Stimulated activated CD4-positive, alpha-beta T cell treated with anti-CD3 and anti-CD28 coated beads, Interleukin-4, amount 100 ng/mL, for 48 hours (primary cell): ENCODE measurements at regions not wholly inside any gene's neighbourhood (a gene's known extent, or its start where the extent isn't known, plus 50 kb on each side); places are given as distances from the start of the nearest gene placed in this dataset.
"Not testable (repeated sequence)": the region's sequence is repeated elsewhere in the genome, so short reads cannot be mapped to it uniquely, and the experiment has no call there.

Source experiments
- DNase-seq, 2 donors: peaks; one replicate each; pipeline ENCODE4 v3.0.0-alpha.2; 2020; ENCODE audit warnings: low read depth in 2 of 2

DNA sequence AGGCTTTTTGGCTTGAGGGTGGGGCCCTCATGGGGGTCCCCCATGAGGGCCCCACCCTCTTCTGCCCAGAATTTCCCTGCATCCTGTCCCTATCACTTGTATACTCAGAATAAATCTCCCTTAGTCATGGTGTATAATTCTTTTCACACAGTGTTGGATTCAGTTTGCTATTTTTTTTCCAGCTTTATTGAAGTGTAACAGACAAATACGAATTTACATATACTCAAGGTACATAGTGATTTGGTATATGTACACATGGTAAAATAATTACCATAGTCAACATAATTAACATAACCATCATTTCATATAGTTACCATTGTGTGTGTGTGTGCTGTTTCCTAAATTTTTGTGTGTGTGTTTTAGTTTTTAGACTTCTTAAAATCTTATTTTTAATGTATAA, 289.4 kb downstream of the CNTNAP3B start:
- not testable (repeated sequence) for DNase-seq

GRCh38 chr9:41838953-41839352, 290.3 kb downstream of the CNTNAP3B start:
- DNase-seq, result not testable (repeated sequence)

- not testable (repeated sequence) for DNase-seq
These were observed 290.7 kb downstream of the CNTNAP3B start for GRCh38 chr9:41838562-41838851.

DNA sequence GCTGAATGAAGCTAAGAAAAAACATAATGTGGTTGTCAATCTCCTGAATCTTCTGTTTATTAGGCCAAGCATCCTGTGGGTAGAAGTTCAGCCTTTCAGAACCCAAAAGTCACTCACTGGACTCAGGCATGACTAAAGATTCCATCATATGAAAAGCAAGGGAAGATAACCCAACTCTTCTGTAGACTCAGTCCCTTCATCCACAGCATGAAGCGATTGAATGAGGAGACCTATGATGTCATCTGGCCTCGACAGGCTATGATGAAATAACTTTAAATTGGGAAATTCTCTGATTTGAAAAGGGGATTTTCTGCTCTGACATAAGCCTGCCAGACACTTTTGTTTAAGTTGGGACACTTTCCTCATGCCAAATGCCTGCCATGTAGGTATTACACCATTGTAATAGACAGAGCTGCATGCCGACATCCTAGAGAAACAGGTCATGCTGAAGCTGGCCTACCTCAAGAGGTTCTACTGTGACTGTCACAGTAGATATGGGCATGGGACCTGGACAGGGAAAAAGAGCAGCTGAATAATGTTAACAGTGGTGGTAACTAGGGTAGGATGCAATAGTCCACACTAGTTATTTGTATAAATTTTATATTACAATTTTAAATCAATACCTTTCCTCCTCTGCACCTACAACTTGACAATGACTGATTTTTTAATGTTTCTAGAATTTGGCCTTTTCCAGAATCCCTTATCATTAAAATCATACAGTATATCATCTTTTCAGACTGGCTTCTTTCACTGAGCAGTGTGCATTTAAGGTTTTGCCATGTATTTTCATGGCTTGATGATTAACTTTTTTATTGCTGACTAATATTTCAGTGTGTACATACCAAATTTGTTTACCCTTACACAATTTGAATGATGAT, 291.3 kb downstream of the CNTNAP3B start:
- DNase-seq, result not testable (repeated sequence)

GRCh38 chr9:41833108-41833507, 296.1 kb downstream of the CNTNAP3B start:
- not testable (repeated sequence) for DNase-seq

- not testable (repeated sequence) for DNase-seq
These were observed 304.5 kb downstream of the CNTNAP3B start for GRCh38 chr9:41824723-41825122.

- DNase-seq, result not testable (repeated sequence)
These were observed 326.5 kb downstream of the CNTNAP3B start for GRCh38 chr9:41802706-41803105.

GRCh38 chr9:41798684-41799083, 330.5 kb downstream of the CNTNAP3B start:
- not testable (repeated sequence) for DNase-seq

- not testable (repeated sequence) for DNase-seq
These were observed 338.4 kb downstream of the CNTNAP3B start for GRCh38 chr9:41790719-41791363.

DNA sequence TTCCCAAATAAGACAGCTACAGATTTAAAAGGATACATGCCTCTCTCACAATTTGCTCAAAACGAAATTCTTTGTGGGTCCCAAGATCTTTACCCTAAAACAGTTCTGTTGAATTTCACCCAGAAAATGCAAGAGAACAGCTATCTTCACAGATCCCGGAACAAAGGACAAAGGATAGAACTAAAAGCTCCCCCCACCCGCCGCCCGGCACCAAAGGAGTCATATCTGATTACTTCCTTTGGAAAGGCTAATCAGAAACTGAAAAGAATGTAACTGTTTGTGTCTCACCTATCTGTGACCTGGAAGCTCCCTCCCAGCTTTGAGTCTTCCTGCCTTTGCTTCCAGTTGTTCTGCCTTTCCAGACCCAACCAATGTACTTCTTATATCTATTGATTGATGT, 339.2 kb downstream of the CNTNAP3B start:
- DNase-seq, result not testable (repeated sequence)

GRCh38 chr9:41789387-41789786, 339.8 kb downstream of the CNTNAP3B start:
- not testable (repeated sequence) for DNase-seq

- DNase-seq, result not testable (repeated sequence)
These were observed 341.3 kb downstream of the CNTNAP3B start for GRCh38 chr9:41787951-41788350.

- DNase-seq, result not testable (repeated sequence)
These were observed 342.0 kb downstream of the CNTNAP3B start for GRCh38 chr9:41787270-41787669.

GRCh38 chr9:41784006-41784405, 345.2 kb downstream of the CNTNAP3B start:
- DNase-seq, result not testable (repeated sequence)

GRCh38 chr9:41783070-41783810, 346.0 kb downstream of the CNTNAP3B start:
- DNase-seq, result not testable (repeated sequence)

GRCh38 chr9:41781899-41782298, 347.3 kb downstream of the CNTNAP3B start:
- not testable (repeated sequence) for DNase-seq

DNA sequence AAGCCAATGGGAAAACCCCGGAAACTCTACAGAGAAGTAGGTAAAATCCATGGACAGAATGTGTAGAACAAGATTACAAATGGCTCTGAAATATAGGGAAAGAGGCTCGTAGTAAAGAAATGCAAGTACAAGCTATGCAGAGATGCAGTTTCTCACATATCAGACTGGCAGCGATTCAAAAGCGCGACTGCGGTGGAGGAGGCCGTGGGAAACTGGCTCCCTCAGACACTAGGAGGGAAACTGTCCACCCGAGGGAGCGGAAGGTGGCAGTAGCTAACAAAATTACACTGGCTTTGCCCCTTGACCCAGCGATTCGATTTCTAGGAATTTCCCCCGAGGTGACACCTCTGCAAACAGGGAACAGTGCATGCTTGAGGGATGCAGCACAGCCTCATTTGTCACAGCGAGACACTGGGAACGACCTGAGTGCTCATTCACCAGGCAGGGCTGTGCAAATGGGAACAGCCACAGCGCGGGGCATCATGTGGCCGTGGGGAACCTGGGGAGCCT, 349.3 kb downstream of the CNTNAP3B start:
- DNase-seq, result not testable (repeated sequence)

DNA sequence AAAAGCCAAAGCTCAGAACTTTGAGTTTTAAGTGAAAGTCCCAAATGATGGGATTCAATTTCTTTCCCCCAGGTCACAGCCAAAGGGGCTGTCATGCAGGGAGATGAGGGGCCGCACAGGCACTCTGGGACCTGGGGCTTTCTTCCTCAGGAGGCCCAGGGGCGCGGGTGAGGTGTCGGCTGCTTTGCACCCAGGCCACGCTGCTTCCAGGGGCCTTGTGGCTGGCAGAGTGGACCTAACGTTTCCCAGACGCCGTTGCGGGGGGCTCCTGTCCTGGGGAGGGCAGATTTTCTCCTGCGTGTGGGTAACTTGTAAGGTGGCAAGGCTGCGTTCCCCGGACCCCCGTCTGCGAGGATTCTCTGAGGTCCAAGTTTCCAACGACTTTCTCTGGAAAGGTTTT, 350.0 kb downstream of the CNTNAP3B start:
- DNase-seq, result not testable (repeated sequence)

GRCh38 chr9:41778535-41779071, 350.6 kb downstream of the CNTNAP3B start:
- not testable (repeated sequence) for DNase-seq

DNA sequence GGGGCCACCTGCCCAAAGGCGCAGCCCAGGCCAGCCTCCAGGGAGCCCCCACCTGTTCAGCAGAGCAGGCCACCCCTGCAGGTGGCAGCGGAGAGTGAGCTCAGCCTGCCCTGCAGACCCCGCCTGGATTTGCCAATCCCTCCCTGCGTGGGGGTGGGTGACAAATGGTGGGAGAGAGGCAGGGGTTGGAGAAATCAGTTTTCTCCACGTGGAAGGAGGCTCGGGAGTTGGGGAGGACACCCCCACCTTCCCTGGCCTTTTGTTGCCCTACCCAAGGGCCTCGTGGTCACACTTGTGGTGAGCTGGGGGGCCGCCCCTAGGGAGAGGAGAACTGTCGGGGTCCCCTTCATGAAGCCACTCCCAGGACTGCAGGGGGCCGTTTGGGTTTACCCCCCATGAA, 351.7 kb downstream of the CNTNAP3B start:
- DNase-seq, result not testable (repeated sequence)

DNA sequence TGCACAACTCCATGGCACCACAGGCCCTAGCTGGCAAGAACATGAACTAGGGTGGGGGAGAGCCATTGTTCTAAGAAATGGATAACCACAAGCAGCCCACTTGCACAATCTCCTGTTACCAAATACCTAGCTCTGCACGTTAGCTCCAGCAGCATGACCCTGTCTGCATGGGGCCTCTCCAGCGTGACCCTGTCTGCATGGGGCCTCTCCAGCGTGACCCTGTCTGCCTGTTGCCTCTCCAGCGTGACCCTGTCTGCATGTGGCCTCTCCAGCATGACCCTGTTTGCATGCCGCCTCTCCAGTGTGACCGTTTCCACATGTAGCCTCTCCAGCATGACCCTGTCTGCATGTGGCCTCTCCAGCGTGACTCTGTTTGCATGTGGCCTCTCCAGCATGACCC, 356.7 kb downstream of the CNTNAP3B start:
- DNase-seq, result not testable (repeated sequence)

DNA sequence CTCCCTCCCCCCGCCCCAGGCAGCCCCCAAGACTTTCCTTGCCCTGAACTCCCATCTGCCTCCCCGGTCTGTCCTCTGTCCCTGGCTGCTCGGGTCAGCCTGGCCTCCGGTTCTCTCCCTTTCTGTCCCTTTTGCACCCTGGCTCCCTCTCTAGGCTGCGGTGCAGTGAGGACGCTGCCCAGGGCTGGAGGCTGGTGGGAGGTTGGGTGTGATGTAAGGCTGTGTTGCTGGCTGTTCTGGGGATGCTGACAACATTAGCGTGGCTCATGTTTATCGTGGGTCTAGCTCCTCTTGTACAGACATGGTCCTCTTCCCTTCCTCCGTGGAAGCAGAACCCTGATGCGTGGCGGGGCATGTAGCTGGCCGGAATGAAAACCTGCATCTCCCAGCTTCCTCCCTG, 357.5 kb downstream of the CNTNAP3B start:
- not testable (repeated sequence) for DNase-seq
